ENCODE measurements at regions not wholly inside any gene's neighbourhood (a gene's known extent, or its start where the extent isn't known, plus 50 kb on each side); places are given as distances from the start of the nearest gene placed in this dataset.
"Not testable (repeated sequence)": the region's sequence is repeated elsewhere in the genome, so short reads cannot be mapped to it uniquely, and the experiment has no call there.

DNA sequence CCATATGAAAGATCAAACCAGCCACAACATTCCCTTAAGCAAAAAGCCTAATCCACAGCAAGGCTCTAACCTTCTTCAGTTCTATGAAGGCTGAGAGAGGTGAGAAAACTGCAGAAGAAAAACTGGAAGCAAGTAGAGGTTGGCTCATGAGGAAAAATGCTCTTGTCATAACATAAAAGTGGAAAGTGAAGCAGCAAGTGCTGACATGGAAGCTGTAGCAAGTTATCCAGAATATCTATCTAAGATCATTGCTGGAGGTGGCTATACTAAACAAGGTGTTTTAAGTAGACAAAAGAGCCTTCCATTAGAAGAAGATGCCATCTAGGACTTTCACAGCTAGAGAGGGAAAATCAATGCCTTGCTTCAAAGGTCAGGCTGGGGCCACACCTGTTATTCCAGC, 4756.2 kb upstream of the OR11H1 start:
- peak in 3 of 4 donors; percentile 3 to 7 (median 4) for ATAC-seq
- H3K4me1 ChIP-seq; H3K4me3 ChIP-seq; H3K9me3 ChIP-seq; H3K27me3 ChIP-seq; H3K36me3 ChIP-seq; DNase-seq; H3K27ac ChIP-seq; intact Hi-C loops (cut with DNase I): not testable (repeated sequence)

DNA sequence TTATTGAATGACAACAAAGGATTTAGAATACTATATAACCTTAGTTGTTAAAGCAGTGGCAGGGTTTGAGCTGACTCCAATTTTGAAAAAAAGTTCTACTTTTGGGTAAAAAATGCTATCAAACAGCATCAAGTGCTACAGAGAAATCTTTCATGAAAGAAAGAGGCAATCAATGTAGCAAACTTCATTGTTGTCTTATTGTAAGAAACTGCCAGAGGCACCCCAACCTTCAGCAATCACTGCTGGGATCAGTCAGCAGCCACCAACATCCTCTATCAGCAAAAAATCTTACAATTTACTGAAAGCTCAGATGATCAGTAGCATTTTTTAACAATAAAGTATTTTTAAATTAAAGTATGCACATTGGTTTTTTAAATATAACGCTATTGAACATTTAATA, 4754.7 kb upstream of the OR11H1 start:
- ATAC-seq; intact Hi-C loops (cut with DNase I); H3K4me3 ChIP-seq; H3K9me3 ChIP-seq; H3K4me1 ChIP-seq; DNase-seq; H3K27ac ChIP-seq; H3K36me3 ChIP-seq; H3K27me3 ChIP-seq: not testable (repeated sequence)
- WGBS (ENCODE audit: insufficient coverage, low coverage, low lambda C conversion rate, missing lambda C conversion rate), result 12% methylated on average over 1 of the region's 1 CpG

- intact Hi-C loops (cut with DNase I); H3K4me1 ChIP-seq; H3K27me3 ChIP-seq; DNase-seq; H3K36me3 ChIP-seq; H3K27ac ChIP-seq; H3K4me3 ChIP-seq; H3K9me3 ChIP-seq: not testable (repeated sequence)
- peak in 2 of 4 donors; percentile 5 to 25 for ATAC-seq
- WGBS (ENCODE audit: insufficient coverage, low coverage, low lambda C conversion rate, missing lambda C conversion rate), result 33% methylated on average over 5 of the region's 5 CpGs
These were observed 4752.2 kb upstream of the OR11H1 start for GRCh38 chr22:10775601-10776357.

DNA sequence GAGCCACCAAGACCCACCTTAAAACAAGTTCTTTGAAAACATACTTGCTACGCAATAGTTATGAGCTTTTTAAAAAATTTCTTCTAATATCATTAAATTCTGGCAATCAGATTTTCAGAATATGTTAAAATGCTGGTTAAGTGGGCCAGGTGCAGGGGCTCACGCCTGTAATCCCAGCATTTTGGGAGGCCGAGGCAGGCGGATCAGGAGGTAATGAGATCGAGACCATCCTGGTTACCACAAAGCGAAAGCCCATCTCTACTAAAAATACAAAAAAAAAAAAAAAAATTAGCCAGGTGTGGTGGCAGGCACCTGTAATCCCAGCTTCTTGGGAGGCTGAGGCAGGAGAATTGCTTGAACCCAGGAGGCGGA, 4751.6 kb upstream of the OR11H1 start:
- H3K27ac ChIP-seq; H3K4me3 ChIP-seq; DNase-seq; H3K9me3 ChIP-seq; H3K27me3 ChIP-seq; H3K4me1 ChIP-seq; H3K36me3 ChIP-seq; intact Hi-C loops (cut with DNase I); ATAC-seq: not testable (repeated sequence)
- 32% methylated on average over 7 of the region's 7 CpGs for WGBS (ENCODE audit: insufficient coverage, low coverage, low lambda C conversion rate, missing lambda C conversion rate)

DNA sequence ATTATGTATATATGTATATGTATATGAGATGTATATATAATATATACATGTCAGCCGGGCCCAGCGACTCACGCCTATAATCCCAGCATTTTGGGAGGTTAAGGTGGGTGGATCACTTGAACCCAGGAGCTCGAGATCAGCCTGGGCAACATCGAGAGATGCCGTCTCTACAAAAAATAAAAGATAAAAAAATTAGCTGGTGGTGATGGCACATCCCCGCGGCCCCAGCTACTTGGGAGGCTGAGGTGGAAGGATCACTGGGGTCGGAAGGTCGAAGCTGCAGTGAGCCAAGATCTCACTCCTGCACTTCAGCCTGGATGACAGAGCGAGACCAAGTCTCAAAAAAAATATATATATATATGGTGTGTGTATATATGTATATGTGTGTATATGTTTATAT, 4750.3 kb upstream of the OR11H1 start:
- H3K4me1 ChIP-seq; H3K4me3 ChIP-seq; H3K36me3 ChIP-seq; H3K9me3 ChIP-seq; H3K27ac ChIP-seq; DNase-seq; H3K27me3 ChIP-seq; intact Hi-C loops (cut with DNase I): not testable (repeated sequence)
- 62% methylated on average over 11 of the region's 11 CpGs for WGBS (ENCODE audit: insufficient coverage, low coverage, low lambda C conversion rate, missing lambda C conversion rate)
- peak in 1 of 4 donors; percentile 16 for ATAC-seq

GRCh38 chr22:10778296-10778814, 4749.6 kb upstream of the OR11H1 start:
- intact Hi-C loops (cut with DNase I), result no loop called here
- Histone ChIP-seq H3K9me3 (no peaks in the 10 kb centered on the region), H3K36me3 (no peaks in the 10 kb centered on the region), H3K4me3 (no peak overlapping the region), H3K4me1 (no peaks in the 10 kb centered on the region), H3K27me3 (no peaks in the 10 kb centered on the region), H3K27ac (no peak overlapping the region)
- WGBS (ENCODE audit: insufficient coverage, low coverage, low lambda C conversion rate, missing lambda C conversion rate), result 24% methylated on average over 8 of the region's 8 CpGs
- DNase-seq, result no peak
- no peak for TF ChIP-seq POLR2A (IDR thresholded peaks at IDR 0.05)
- TF ChIP-seq, protein P1, sequence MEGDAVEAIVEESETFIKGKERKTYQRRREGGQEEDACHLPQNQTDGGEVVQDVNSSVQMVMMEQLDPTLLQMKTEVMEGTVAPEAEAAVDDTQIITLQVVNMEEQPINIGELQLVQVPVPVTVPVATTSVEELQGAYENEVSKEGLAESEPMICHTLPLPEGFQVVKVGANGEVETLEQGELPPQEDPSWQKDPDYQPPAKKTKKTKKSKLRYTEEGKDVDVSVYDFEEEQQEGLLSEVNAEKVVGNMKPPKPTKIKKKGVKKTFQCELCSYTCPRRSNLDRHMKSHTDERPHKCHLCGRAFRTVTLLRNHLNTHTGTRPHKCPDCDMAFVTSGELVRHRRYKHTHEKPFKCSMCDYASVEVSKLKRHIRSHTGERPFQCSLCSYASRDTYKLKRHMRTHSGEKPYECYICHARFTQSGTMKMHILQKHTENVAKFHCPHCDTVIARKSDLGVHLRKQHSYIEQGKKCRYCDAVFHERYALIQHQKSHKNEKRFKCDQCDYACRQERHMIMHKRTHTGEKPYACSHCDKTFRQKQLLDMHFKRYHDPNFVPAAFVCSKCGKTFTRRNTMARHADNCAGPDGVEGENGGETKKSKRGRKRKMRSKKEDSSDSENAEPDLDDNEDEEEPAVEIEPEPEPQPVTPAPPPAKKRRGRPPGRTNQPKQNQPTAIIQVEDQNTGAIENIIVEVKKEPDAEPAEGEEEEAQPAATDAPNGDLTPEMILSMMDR (IDR thresholded peaks at IDR 0.05), result no peak
- no peak for ATAC-seq

DNA sequence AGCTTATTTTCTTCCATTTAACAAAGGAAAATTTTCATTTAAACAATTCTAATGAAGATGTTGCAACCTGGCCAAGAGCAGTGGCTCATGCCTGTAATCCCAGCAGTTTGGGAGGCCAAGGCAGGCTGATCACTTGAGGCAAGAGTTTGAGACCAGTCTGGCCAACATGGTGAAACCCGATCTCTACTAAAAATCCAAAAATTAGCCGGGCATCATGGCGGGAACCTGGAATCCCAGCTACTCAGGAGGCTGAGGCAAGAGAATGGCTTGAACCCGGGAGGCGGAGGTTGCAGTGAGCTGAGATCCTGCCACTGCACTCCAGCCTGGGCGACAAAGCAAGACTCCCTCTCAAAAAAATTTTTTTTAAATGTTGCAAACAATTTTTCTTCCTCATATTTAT, 4748.8 kb upstream of the OR11H1 start:
- H3K36me3 ChIP-seq; ATAC-seq; H3K27me3 ChIP-seq; DNase-seq; H3K27ac ChIP-seq; H3K4me1 ChIP-seq; intact Hi-C loops (cut with DNase I); H3K4me3 ChIP-seq; H3K9me3 ChIP-seq: not testable (repeated sequence)
- WGBS (ENCODE audit: insufficient coverage, low coverage, low lambda C conversion rate, missing lambda C conversion rate), result 43% methylated on average over 6 of the region's 6 CpGs

Measured in right lobe of liver (tissue), 6 donors.